ENCODE measurements at regions not wholly inside any gene's neighbourhood (a gene's known extent, or its start where the extent isn't known, plus 50 kb on each side); places are given as distances from the start of the nearest gene placed in this dataset.

DNA sequence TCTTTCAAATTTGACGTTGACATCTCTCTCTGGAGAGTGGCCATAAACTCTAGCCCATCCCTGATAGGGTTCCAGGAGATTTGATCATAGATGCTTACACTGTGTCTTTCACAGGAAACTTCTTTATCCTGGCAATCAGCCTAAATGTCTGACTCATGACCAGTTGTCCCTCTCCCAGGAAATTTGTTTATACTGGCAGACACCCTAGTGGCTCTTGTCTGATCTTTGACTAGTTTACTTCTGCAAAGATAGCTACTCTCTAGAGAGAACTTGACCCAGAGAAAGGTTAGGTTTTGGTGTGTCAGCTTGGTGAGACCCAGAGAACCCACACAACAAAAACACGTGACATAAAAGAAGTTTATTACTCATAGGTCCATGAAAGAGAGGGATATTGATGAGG, 509.8 kb downstream of the CENPC start:
- H3K9me3 Mint-ChIP-seq (ENCODE audit: unreplicated experiment) = no peaks in the 10 kb centered on the region
- TF ChIP-seq, protein P1, sequence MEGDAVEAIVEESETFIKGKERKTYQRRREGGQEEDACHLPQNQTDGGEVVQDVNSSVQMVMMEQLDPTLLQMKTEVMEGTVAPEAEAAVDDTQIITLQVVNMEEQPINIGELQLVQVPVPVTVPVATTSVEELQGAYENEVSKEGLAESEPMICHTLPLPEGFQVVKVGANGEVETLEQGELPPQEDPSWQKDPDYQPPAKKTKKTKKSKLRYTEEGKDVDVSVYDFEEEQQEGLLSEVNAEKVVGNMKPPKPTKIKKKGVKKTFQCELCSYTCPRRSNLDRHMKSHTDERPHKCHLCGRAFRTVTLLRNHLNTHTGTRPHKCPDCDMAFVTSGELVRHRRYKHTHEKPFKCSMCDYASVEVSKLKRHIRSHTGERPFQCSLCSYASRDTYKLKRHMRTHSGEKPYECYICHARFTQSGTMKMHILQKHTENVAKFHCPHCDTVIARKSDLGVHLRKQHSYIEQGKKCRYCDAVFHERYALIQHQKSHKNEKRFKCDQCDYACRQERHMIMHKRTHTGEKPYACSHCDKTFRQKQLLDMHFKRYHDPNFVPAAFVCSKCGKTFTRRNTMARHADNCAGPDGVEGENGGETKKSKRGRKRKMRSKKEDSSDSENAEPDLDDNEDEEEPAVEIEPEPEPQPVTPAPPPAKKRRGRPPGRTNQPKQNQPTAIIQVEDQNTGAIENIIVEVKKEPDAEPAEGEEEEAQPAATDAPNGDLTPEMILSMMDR (IDR thresholded peaks at IDR 0.05; ENCODE audit: partially characterized antibody, unreplicated experiment) = no peak

DNA sequence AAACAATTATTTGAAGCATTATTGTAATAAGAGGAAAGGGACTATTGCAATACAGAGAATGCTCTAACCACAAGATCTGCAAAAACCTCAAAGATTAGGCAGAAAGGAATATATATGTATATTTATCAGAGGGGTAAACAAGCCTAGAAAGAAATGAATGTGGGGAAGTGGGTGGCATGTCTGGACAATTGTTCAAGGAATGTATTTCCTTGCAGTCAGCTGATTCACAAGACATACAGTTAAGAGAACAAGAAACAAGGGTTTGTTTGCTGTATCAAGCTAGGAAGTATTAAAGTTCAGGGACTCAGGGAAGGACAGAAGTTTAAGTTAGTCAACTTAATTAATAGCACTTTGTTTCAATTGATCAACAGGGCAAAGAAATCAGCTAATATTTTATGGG, 514.7 kb downstream of the CENPC start:
- H3K27ac Mint-ChIP-seq (ENCODE audit: unreplicated experiment) = no peak overlapping the region
- TF ChIP-seq, protein P1 (IDR thresholded peaks at IDR 0.05; ENCODE audit: partially characterized antibody, unreplicated experiment) = no peak
- no peaks in the 10 kb centered on the region for H3K36me3 Mint-ChIP-seq (ENCODE audit: unreplicated experiment)
- H3K4me1 Mint-ChIP-seq (ENCODE audit: low read depth, unreplicated experiment) = peaks cover under 1% of the 10 kb centered on the region
- H3K4me3 Mint-ChIP-seq (ENCODE audit: unreplicated experiment) = no peak overlapping the region
- no peaks in the 10 kb centered on the region for H3K9me3 Mint-ChIP-seq (ENCODE audit: unreplicated experiment)
- no peaks in the 10 kb centered on the region for H3K27me3 Mint-ChIP-seq (ENCODE audit: unreplicated experiment)
- no peak for DNase-seq

More for the DNA sequence above, 509.8 kb downstream of the CENPC start:
- Mint-ChIP-seq H3K27me3 (ENCODE audit: unreplicated experiment) (no peaks in the 10 kb centered on the region), H3K27ac (ENCODE audit: unreplicated experiment) (no peak overlapping the region), H3K4me1 (ENCODE audit: low read depth, unreplicated experiment) (peaks cover 12% of the 10 kb centered on the region), H3K36me3 (ENCODE audit: unreplicated experiment) (peaks cover 4% of the 10 kb centered on the region), H3K4me3 (ENCODE audit: unreplicated experiment) (no peak overlapping the region)
- no peak for DNase-seq

DNA sequence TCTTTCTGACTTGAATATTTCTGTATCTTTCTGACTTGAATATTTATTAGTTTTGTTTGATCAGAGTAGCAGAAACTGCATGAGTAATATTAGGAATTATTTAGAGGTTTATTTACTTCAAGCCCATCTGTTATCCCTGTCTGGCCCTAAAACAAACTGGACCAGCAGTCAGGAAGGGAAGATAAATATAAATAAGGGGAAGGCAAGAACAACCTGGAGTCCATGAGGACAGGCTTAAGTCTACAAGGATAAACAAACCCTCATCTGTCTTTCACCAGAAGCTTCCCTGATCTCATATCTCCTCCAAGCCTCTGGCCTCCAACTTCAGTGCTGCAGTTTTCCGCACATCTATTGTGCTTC, 524.9 kb downstream of the CENPC start:
- peaks cover 4% of the 10 kb centered on the region for H3K27me3 Mint-ChIP-seq (ENCODE audit: unreplicated experiment)
- H3K9me3 Mint-ChIP-seq (ENCODE audit: unreplicated experiment) = peaks cover 8% of the 10 kb centered on the region
- no peak for DNase-seq
- no peak overlapping the region for H3K4me3 Mint-ChIP-seq (ENCODE audit: unreplicated experiment)
- H3K4me1 Mint-ChIP-seq (ENCODE audit: low read depth, unreplicated experiment) = peaks cover 22% of the 10 kb centered on the region
- TF ChIP-seq, protein P1 (IDR thresholded peaks at IDR 0.05; ENCODE audit: partially characterized antibody, unreplicated experiment) = no peak
- H3K27ac Mint-ChIP-seq (ENCODE audit: unreplicated experiment) = peak overlapping the region; percentile 78
- peaks cover 17% of the 10 kb centered on the region for H3K36me3 Mint-ChIP-seq (ENCODE audit: unreplicated experiment)

DNA sequence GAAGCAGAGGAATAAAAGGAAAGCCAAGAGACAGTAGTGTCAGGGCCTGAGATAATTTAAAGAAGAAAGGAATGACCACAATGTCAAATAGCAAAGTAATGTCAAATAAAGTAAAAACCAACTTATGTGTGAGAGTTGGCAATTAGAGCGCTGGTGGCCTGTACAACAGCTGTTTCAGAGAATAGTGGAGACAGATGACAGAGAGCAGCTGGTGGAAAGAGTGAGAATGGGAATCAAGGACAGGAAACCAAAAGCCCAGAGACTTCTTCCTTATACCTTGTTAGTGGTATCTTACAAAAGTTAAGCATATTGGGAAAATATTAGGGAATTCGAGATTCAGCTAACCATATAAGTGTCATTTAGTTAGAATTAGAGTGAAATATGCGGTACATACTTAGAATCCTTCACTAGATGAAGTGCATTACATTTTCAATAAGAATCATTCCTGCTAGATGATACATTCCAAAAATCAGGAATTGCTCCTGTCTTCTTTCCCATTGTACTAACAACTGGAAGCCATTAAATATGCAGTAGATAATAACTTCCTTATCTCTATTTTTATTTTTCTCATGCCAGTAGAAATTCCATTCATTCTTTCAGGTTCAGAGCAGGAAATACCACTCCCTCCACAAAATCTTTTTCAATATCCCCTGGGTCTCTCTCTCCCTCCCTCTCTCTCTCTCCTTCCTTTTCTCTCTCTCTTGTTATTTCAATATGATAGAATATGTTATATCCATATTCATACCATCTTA, 525.4 kb downstream of the CENPC start:
- no peak for DNase-seq
- H3K27ac Mint-ChIP-seq (ENCODE audit: unreplicated experiment) = peak overlapping the region; percentile 78
- TF ChIP-seq, protein P1 (IDR thresholded peaks at IDR 0.05; ENCODE audit: partially characterized antibody, unreplicated experiment) = no peak
- H3K4me1 Mint-ChIP-seq (ENCODE audit: low read depth, unreplicated experiment) = peaks cover 22% of the 10 kb centered on the region
- peaks cover 4% of the 10 kb centered on the region for H3K27me3 Mint-ChIP-seq (ENCODE audit: unreplicated experiment)
- H3K4me3 Mint-ChIP-seq (ENCODE audit: unreplicated experiment) = peak overlapping the region; percentile 52
- H3K9me3 Mint-ChIP-seq (ENCODE audit: unreplicated experiment) = peaks cover 8% of the 10 kb centered on the region
- peaks cover 18% of the 10 kb centered on the region for H3K36me3 Mint-ChIP-seq (ENCODE audit: unreplicated experiment)

DNA sequence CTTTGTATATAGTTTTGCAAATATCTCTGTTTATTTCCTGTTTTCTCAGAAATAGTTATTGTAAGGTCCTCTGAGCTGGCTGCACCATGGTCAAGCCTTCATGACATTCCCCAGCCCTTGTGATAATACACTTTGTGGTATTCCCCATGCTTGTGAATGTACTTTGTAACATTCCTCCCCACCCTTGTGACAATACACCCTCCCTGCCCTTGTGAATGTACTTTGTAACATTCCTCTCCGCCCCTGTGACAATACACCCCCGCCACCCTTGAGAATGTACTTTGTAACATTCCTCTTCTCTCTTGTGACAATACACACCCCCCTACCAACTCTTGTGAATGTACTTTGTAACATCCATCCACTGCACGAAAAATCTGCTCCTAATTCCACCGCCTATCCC, 530.7 kb downstream of the CENPC start:
- H3K4me3 Mint-ChIP-seq (ENCODE audit: unreplicated experiment) = no peak overlapping the region
- H3K27ac Mint-ChIP-seq (ENCODE audit: unreplicated experiment) = no peak overlapping the region
- peaks cover 2% of the 10 kb centered on the region for H3K27me3 Mint-ChIP-seq (ENCODE audit: unreplicated experiment)
- peaks cover 10% of the 10 kb centered on the region for H3K4me1 Mint-ChIP-seq (ENCODE audit: low read depth, unreplicated experiment)
- H3K9me3 Mint-ChIP-seq (ENCODE audit: unreplicated experiment) = peaks cover 10% of the 10 kb centered on the region
- TF ChIP-seq, protein P1 (IDR thresholded peaks at IDR 0.05; ENCODE audit: partially characterized antibody, unreplicated experiment) = no peak
- peaks cover 24% of the 10 kb centered on the region for H3K36me3 Mint-ChIP-seq (ENCODE audit: unreplicated experiment)
- DNase-seq = no peak
